Omental fat pad (tissue), 3 donors: ENCODE measurements at regions not wholly inside any gene's neighbourhood (a gene's known extent, or its start where the extent isn't known, plus 50 kb on each side); places are given as distances from the start of the nearest gene placed in this dataset.

Source experiments
- ATAC-seq: fragments of 150-250 bp; one replicate; pipeline ENCODE4 v1.9.1; 2016; ENCODE audit warnings: mild to moderate bottlenecking, moderate library complexity; ENCODE audit not compliant: low FRiP score
- DNase-seq: peaks from one replicate; pipeline ENCODE4 v3.0.0-alpha.2; 2019; ENCODE audit warnings: low spot score
- TF ChIP-seq, protein P1 (sequence below), 3 donors: fragments of 450-650 bp; IDR thresholded peaks; one replicate each; pipeline ENCODE4 v1.5.1; 2016 to 2017; ENCODE audit warnings: antibody characterized with exemption in 3 of 3, mild to moderate bottlenecking in 3 of 3, moderate library complexity in 2 of 3

DNA sequence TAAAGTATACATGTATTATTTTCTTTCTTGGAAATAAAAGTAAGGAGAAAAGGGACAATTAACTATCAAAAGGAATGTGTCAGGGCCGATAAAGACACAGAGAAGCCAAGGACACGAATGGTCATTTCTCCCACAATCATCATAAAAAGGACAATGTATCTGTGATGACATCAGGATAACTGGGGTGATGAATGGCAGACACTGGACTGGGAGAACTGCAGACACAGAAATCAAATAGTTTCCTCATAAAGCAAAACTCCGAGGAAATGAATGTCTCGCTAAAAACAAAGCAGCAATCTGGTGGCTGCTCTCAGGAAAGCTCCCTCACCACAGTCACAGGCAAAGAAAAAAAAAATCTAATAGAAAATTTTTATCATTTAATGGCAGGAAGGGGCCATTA is 69.3 kb upstream of the NPY start:
- DNase-seq = no peak
- TF ChIP-seq, protein P1, sequence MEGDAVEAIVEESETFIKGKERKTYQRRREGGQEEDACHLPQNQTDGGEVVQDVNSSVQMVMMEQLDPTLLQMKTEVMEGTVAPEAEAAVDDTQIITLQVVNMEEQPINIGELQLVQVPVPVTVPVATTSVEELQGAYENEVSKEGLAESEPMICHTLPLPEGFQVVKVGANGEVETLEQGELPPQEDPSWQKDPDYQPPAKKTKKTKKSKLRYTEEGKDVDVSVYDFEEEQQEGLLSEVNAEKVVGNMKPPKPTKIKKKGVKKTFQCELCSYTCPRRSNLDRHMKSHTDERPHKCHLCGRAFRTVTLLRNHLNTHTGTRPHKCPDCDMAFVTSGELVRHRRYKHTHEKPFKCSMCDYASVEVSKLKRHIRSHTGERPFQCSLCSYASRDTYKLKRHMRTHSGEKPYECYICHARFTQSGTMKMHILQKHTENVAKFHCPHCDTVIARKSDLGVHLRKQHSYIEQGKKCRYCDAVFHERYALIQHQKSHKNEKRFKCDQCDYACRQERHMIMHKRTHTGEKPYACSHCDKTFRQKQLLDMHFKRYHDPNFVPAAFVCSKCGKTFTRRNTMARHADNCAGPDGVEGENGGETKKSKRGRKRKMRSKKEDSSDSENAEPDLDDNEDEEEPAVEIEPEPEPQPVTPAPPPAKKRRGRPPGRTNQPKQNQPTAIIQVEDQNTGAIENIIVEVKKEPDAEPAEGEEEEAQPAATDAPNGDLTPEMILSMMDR (IDR thresholded peaks at IDR 0.05) = no peak
- no peak for ATAC-seq

GRCh38 chr7:24216576-24217125 is 67.3 kb upstream of the NPY start:
- DNase-seq = no peak
- no peak for ATAC-seq
- TF ChIP-seq, protein P1 (IDR thresholded peaks at IDR 0.05) = no peak

GRCh38 chr7:24221500-24221899 is 62.5 kb upstream of the NPY start:
- DNase-seq (no peak), ATAC-seq (no peak)
- TF ChIP-seq, protein P1 (IDR thresholded peaks at IDR 0.05) = no peak

- TF ChIP-seq, protein P1 (IDR thresholded peaks at IDR 0.05) = no peak
- no peak for DNase-seq
- ATAC-seq = no peak
Measured at GRCh38 chr7:24227068-24227467, 56.9 kb upstream of the NPY start.

GRCh38 chr7:24227603-24228359 is 56.2 kb upstream of the NPY start:
- ATAC-seq (no peak), DNase-seq (no peak)
- TF ChIP-seq, protein P1 (IDR thresholded peaks at IDR 0.05) = no peak

GRCh38 chr7:24229481-24230226 is 54.3 kb upstream of the NPY start:
- TF ChIP-seq, protein P1 (IDR thresholded peaks at IDR 0.05) = no peak
- no peak for ATAC-seq
- no peak for DNase-seq
